ENCODE measurements at regions not wholly inside any gene's neighbourhood (a gene's known extent, or its start where the extent isn't known, plus 50 kb on each side); places are given as distances from the start of the nearest gene placed in this dataset.

DNA sequence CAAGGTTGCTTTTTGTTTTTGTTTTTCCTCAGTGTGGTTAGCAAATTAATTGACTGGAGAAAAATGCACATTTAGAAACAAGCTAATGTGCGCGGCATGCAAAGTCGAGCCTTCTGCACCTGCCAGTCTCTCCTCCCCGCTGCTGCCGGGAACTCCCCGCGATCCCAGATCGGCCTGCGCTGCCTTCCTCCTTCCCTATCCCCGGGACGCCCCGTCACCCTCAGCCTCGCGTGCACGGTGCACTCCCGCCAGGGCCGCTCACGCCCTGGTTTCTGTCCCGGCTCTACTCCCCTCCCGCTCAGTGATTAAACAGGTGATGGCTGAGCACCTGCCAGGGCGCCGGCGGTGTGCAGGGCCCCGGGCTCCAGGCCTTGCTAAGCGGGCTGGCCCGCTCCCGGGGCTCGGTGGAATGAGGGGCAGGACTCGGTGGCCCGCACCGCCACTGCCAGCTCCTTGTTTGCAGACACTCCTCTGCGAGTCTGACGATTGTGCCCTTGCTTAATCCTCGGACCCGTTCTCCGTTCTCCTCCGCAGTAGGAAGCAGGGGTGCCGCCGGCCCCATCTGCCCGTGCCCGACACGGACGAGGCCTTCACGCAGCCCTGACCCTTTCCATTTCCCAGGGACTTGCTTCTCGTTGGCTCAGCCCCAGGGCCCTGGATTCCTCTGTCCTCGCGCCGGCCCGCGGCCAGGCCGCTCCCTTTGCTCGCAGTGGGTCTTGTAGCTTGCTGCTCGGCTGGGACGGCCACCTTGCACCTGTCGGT, 143.4 kb downstream of the TRIML1 start:
- peaks cover 0 to 24% (median 9%) of the 10 kb centered on the region in 7 donors for H3K27me3 ChIP-seq (replicated peaks in 1 of 7)
- H3K27ac ChIP-seq, result no peak overlapping the region
- H3K36me3 ChIP-seq, result no peaks in the 10 kb centered on the region
- H3K4me1 ChIP-seq, result no peaks in the 10 kb centered on the region
- no peak for TF ChIP-seq POLR2A (IDR thresholded peaks at IDR 0.05)
- no peak for TF ChIP-seq CTCF (IDR thresholded peaks at IDR 0.05 in 8 of 11, conservative IDR thresholded peaks at IDR 0.05 in 3 of 11)
- TF ChIP-seq POLR2AphosphoS5 (IDR thresholded peaks at IDR 0.05), result no peak
- peaks cover 0 to 7% (median 5%) of the 10 kb centered on the region in 8 donors for H3K9me3 ChIP-seq
- peak overlapping the region in 1 of 8 donors; percentile 33 for H3K4me3 ChIP-seq
- WGBS, 5 donors, result 8 to 14% (median 10%) methylated on average over 39 to 55 of the region's 55 CpGs
- intact Hi-C loops (cut with DNase I; ENCODE audit: low total_unique reads), result no loop called here
- DNase-seq, result no peak

DNA sequence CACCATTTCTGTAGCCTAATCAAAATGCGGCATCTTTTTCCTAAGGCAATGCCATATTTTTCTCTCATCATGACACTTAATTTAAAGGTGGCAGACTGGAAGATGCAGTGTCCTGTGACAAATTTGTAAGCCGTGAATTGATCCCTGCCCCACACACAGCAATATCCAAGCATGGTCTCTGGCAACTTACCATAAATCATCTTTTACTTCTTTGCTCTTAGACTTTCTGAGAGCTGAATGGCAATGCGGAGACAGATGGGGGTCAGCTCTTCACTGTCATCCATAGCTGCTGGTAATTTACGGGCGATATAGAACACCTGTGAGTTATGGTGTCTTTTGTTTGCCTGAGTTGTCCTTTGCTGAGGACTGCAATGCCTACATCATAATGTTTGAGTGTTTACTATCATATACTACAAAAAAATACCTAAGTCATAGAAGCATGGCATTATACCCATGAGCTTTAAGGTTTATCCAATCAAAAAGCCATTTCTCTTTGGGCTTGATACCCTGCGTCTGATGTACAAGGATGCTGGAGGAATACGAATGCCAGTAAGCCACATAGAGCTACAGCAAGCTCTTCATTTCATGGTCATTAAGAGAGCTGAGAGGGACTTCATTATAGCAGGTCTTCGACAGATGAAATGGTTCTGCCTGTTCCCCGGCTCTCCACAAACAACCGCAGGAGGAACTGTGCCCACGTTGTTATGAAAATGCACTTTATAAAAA, 148.1 kb downstream of the TRIML1 start:
- H3K27me3 ChIP-seq (replicated peaks in 1 of 7), result peaks cover 0 to 15% (median 8%) of the 10 kb centered on the region in 7 donors
- WGBS, 5 donors, result 87 to 92% (median 89%) methylated on average over 11 of the region's 11 CpGs
- DNase-seq, result no peak
- intact Hi-C loops (cut with DNase I; ENCODE audit: low total_unique reads), result no loop called here
- H3K4me3 ChIP-seq, result no peak overlapping the region
- no peaks in the 10 kb centered on the region for H3K36me3 ChIP-seq
- TF ChIP-seq POLR2A (IDR thresholded peaks at IDR 0.05) (no peak), POLR2AphosphoS5 (IDR thresholded peaks at IDR 0.05) (no peak), CTCF (IDR thresholded peaks at IDR 0.05 in 8 of 11, conservative IDR thresholded peaks at IDR 0.05 in 3 of 11) (no peak)
- no peak overlapping the region for H3K27ac ChIP-seq
- no peaks in the 10 kb centered on the region for H3K4me1 ChIP-seq
- peaks cover 0 to 7% (median 0%) of the 10 kb centered on the region in 8 donors for H3K9me3 ChIP-seq

DNA sequence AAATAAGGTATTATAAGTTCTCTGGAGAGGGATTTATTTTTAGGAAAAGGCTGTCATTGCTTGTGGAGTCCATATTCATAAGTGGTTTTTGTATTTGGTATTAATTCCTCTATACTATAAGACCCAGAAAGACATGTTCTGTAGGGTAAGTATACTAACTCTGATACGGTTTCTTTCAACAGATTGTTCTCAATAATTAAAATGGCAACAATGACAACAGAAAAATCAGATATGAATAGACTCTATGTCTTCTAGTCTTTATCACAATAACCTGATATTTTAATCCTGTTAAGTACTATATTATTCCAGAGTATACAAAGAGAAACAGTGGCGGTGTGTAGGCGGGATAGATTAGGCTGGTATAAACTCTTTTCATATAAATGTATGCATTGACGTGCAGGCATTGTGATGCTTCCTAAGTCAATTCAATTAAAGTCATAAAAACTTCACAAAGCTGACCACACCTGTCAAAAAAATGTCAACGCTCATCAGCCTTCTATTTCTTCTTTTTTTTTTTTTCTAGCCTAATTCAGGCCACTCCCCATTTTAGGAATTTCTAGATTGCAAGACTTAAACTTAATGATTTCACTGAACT, 150.4 kb downstream of the TRIML1 start:
- peaks cover 0 to 5% (median 0%) of the 10 kb centered on the region in 8 donors for H3K9me3 ChIP-seq
- WGBS, 5 donors, result 80 to 83% (median 82%) methylated on average over 5 of the region's 5 CpGs
- no peaks in the 10 kb centered on the region for H3K4me1 ChIP-seq
- H3K27ac ChIP-seq, result no peak overlapping the region
- no peaks in the 10 kb centered on the region for H3K27me3 ChIP-seq (replicated peaks in 1 of 7)
- intact Hi-C loops (cut with DNase I; ENCODE audit: low total_unique reads), result no loop called here
- H3K4me3 ChIP-seq, result no peak overlapping the region
- TF ChIP-seq POLR2A (IDR thresholded peaks at IDR 0.05) (no peak), CTCF (IDR thresholded peaks at IDR 0.05 in 8 of 11, conservative IDR thresholded peaks at IDR 0.05 in 3 of 11) (no peak), POLR2AphosphoS5 (IDR thresholded peaks at IDR 0.05) (no peak)
- H3K36me3 ChIP-seq, result no peaks in the 10 kb centered on the region
- no peak for DNase-seq

GRCh38 chr4:188295899-188296298, 156.7 kb downstream of the TRIML1 start:
- no peaks in the 10 kb centered on the region for H3K27me3 ChIP-seq (replicated peaks in 1 of 7)
- no peaks in the 10 kb centered on the region for H3K36me3 ChIP-seq
- WGBS, 5 donors, result 68 to 91% (median 78%) methylated on average over 1 of the region's 1 CpG
- H3K9me3 ChIP-seq, result peaks cover 0 to 15% (median 7%) of the 10 kb centered on the region in 8 donors
- intact Hi-C loops (cut with DNase I; ENCODE audit: low total_unique reads), result no loop called here
- no peak overlapping the region for H3K27ac ChIP-seq
- DNase-seq, result no peak
- TF ChIP-seq POLR2AphosphoS5 (IDR thresholded peaks at IDR 0.05) (no peak), CTCF (IDR thresholded peaks at IDR 0.05 in 8 of 11, conservative IDR thresholded peaks at IDR 0.05 in 3 of 11) (no peak), POLR2A (IDR thresholded peaks at IDR 0.05) (no peak)
- no peak overlapping the region for H3K4me3 ChIP-seq
- H3K4me1 ChIP-seq, result no peaks in the 10 kb centered on the region

Measured in spleen (tissue), 11 donors.